ENCODE measurements at regions not wholly inside any gene's neighbourhood (a gene's known extent, or its start where the extent isn't known, plus 50 kb on each side); places are given as distances from the start of the nearest gene placed in this dataset.
"Not testable (repeated sequence)": the region's sequence is repeated elsewhere in the genome, so short reads cannot be mapped to it uniquely, and the experiment has no call there.

DNA sequence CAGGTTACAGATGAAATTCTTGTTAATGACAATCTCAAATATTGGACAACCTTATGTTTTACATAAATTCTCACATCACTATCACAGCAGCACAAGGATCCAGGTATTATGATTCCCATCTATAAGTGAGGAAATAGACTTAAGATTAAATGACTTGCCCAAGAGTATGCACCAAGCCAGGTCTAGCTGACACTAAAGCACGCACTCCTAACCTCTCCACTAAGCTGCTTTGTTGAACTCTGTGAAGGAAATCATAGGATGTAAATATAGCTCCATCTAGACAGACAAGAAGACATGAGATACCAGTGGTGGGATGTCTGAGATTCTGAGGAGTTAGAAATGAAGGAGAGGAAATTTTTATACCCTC is 87.9 kb downstream of the PHLDA1 start:
- in situ Hi-C loops (cut with HindIII; ENCODE audit: low pct_ligation_motif_present, low sequenced_read_pairs): no loop called here
- peak; percentile 43 for DNase-seq
- TF ChIP-seq, protein P1, sequence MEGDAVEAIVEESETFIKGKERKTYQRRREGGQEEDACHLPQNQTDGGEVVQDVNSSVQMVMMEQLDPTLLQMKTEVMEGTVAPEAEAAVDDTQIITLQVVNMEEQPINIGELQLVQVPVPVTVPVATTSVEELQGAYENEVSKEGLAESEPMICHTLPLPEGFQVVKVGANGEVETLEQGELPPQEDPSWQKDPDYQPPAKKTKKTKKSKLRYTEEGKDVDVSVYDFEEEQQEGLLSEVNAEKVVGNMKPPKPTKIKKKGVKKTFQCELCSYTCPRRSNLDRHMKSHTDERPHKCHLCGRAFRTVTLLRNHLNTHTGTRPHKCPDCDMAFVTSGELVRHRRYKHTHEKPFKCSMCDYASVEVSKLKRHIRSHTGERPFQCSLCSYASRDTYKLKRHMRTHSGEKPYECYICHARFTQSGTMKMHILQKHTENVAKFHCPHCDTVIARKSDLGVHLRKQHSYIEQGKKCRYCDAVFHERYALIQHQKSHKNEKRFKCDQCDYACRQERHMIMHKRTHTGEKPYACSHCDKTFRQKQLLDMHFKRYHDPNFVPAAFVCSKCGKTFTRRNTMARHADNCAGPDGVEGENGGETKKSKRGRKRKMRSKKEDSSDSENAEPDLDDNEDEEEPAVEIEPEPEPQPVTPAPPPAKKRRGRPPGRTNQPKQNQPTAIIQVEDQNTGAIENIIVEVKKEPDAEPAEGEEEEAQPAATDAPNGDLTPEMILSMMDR (IDR thresholded peaks at IDR 0.05; ENCODE audit: low read depth, low read length, missing control alignments): no peak
- Histone ChIP-seq H3K4me3 (ENCODE audit: low read depth, low read length) (no peak overlapping the region), H3K27me3 (replicated peaks) (no peaks in the 10 kb centered on the region), H3K36me3 (replicated peaks) (no peaks in the 10 kb centered on the region), H3K27ac (peak overlapping the region; percentile 90)

DNA sequence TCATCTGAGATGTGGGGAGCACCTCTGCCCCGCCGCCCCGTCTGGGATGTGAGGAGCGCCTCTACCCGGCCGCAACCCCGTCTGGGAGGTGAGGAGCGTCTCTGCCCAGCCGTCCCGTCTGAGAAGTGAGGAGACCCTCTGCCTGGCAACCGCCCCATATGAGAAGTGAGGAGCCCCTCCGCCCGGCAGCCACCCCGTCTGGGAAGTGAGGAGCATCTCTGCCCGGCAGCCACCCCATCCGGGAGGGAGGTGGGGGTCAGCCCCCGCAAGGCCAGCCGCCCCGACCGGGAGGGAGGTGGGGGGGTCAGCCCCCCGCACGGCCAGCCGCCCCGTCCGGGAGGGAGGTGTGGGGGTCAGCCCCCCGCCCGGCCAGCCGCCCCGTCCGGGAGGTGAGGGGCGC is 89.9 kb downstream of the PHLDA1 start:
- DNase-seq; H3K36me3 ChIP-seq (replicated peaks); H3K4me3 ChIP-seq (ENCODE audit: low read depth, low read length); H3K27me3 ChIP-seq (replicated peaks); H3K27ac ChIP-seq; in situ Hi-C loops (cut with HindIII; ENCODE audit: low pct_ligation_motif_present, low sequenced_read_pairs): not testable (repeated sequence)

DNA sequence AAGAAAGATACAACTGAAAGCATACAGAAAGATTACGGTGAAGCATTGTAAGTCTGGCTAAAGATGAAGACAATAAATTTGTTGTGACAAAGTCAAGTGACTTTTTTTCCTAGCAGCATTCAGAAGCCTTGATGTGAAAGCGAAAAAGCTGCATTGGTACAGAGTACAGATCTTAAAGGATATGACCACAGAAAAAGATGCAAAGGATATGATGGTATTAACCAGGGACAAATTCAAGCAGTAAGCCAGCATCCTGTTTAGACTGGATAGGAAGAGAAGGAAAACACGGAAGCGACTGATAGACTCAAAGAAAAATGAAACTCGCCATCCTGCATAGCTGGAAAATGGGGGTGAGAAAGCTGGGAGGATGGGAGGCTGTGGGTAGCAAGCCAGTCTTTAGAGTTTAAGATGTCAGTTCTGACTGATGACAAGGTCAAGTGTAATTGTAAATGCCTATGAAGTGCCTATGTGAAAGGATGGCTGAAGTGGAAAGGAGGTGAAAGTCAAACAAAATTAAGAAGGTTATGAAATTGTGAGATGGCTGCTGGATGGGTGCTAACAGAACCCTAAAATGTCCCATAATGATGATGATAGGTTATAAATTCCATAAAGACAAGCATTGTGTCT is 92.4 kb downstream of the PHLDA1 start:
- TF ChIP-seq, protein P1 (IDR thresholded peaks at IDR 0.05; ENCODE audit: low read depth, low read length, missing control alignments): no peak
- no peaks in the 10 kb centered on the region for H3K27me3 ChIP-seq (replicated peaks)
- H3K27ac ChIP-seq: no peak overlapping the region
- H3K36me3 ChIP-seq (replicated peaks): no peaks in the 10 kb centered on the region
- H3K4me3 ChIP-seq (ENCODE audit: low read depth, low read length): no peak overlapping the region
- DNase-seq: no peak
- in situ Hi-C loops (cut with HindIII; ENCODE audit: low pct_ligation_motif_present, low sequenced_read_pairs): no loop called here

DNA sequence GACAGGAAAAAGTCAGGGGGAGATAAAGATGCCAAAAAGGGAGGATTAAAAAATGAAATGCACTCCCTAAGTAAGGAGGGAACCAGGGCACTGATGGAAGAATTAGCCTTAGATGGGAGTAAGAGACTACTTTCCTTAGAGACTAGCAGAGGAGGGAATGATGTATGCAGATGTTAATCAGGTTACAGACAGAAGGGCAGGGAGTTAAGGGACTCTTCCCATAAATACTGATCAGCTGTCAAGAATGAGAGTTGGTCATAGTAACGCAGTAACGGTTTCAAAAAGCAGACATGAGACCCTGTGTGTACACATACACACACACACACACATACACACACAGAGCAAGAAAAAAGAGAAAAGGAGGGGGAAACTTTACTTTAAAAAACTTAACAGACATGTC is 93.4 kb downstream of the PHLDA1 start:
- TF ChIP-seq, protein P1 (IDR thresholded peaks at IDR 0.05; ENCODE audit: low read depth, low read length, missing control alignments): no peak
- in situ Hi-C loops (cut with HindIII; ENCODE audit: low pct_ligation_motif_present, low sequenced_read_pairs): no loop called here
- DNase-seq: no peak
- Histone ChIP-seq H3K27me3 (replicated peaks) (no peaks in the 10 kb centered on the region), H3K4me3 (ENCODE audit: low read depth, low read length) (no peak overlapping the region), H3K27ac (no peak overlapping the region), H3K36me3 (replicated peaks) (no peaks in the 10 kb centered on the region)

DNA sequence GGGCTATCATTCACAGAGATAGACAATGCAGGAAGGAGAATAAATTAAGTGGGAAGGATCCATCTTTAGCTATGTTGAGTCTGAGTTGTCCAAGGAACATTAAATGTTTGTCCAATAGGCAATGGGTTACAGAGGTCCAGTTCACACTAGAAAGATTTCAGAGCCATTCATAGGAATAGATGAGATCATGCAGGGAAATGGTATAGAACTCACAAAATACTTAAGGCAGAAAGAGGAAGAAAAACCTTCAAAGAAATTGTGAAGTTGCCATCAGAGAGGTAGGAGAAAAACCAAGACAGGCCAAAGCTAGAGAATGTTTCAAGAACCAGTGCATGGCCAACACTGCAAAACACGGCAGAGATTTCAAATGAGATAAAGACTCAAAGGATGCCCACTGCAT is 94.1 kb downstream of the PHLDA1 start:
- no peak overlapping the region for H3K4me3 ChIP-seq (ENCODE audit: low read depth, low read length)
- TF ChIP-seq, protein P1 (IDR thresholded peaks at IDR 0.05; ENCODE audit: low read depth, low read length, missing control alignments): no peak
- H3K27me3 ChIP-seq (replicated peaks): no peaks in the 10 kb centered on the region
- in situ Hi-C loops (cut with HindIII; ENCODE audit: low pct_ligation_motif_present, low sequenced_read_pairs): no loop called here
- no peaks in the 10 kb centered on the region for H3K36me3 ChIP-seq (replicated peaks)
- H3K27ac ChIP-seq: no peak overlapping the region
- no peak for DNase-seq

DNA sequence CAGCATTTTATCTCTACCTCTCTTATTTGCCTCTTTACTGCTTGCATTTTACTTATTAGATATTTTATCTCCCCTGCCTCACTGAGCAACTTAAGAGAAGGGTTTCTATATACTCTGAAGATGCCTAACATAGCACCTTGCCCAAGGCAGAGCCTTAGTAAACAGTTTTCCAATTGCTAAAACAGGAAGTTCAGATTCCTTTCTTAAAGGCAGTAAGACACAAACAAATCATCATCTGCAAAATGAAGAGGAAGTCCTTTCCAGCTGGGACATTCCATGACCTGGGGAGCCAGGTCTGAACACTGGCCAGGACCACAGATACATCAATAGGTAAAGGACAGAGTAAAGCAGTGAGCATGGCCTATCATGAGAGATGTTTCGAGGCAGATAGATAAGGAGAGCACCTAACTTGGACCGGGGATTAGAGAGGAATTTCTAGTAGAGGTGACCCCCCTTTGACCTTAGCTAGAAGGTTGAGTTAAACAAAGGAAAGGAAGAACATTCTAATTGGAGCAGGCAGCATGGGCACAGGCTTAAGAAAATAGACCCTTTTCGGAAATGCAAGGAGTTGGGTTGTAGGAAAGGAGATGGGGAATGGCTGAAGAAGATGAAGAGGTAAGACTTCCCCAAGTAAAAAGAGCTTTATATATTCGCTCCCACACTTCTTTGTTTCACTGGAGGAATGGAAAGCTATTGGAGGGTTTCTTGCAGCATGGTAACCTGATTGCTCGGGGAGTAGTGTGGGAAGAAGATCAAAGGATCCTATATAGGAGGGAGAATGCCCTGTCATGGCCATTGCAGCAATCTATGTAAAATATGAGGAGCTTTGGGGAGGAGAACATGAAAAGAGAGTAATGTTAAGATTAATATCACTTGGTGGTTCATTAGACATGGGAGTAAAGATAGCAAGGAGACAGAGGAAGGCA is 94.8 kb downstream of the PHLDA1 start:
- Histone ChIP-seq H3K27me3 (replicated peaks) (no peaks in the 10 kb centered on the region), H3K36me3 (replicated peaks) (no peaks in the 10 kb centered on the region), H3K27ac (no peak overlapping the region), H3K4me3 (ENCODE audit: low read depth, low read length) (no peak overlapping the region)
- no peak for DNase-seq
- TF ChIP-seq, protein P1 (IDR thresholded peaks at IDR 0.05; ENCODE audit: low read depth, low read length, missing control alignments): no peak
- in situ Hi-C loops (cut with HindIII; ENCODE audit: low pct_ligation_motif_present, low sequenced_read_pairs): no loop called here
